ENCODE measurements at regions not wholly inside any gene's neighbourhood (a gene's known extent, or its start where the extent isn't known, plus 50 kb on each side); places are given as distances from the start of the nearest gene placed in this dataset.

DNA sequence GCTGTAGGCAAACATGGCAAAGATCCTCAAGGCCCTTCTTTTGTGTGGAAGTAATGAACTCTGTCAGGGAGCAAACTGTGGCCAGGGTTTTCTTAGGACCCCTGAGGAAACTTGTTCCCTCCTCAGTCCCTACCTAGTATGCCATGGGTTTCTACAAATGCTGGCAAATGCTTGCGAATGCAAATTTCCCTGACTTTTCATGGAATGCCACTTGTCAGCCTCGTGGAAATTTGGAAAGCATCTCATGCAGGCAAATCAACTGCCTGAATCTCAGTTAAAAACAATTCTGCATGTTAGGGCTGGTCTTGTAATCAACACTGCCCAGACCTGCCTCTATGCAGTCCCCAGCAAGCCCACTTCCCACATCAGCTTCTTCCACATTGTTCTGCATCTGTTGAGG is 334.9 kb upstream of the AJAP1 start:
- TF ChIP-seq CTCF (conservative IDR thresholded peaks at IDR 0.05; ENCODE audit: low read depth, low read length), result no peak
- H3K4me3 ChIP-seq (ENCODE audit: low read depth, low read length), result no peak overlapping the region
- DNase-seq (ENCODE audit: low read depth), result no peak

DNA sequence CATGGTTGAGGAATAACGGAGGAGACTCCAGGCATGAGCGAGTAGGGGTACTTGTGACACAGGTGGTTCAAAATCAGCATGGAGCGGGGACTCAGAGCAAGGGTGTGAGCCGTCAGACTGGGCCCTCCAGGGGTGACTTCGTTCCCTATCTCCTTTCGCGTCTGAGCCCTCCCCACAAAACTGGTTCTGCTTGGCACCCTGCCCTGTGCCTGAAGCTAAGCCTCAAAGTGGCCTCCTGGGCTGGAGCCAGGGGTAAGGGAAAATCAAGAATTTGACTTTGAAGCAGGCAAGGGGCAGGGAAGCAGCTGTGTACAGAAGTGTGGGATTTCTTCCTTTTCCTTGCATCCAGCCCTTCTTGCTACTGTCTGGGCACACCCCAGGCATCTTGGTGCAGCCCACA is 331.5 kb upstream of the AJAP1 start:
- H3K4me3 ChIP-seq (ENCODE audit: low read depth, low read length), result no peak overlapping the region
- no peak for TF ChIP-seq CTCF (conservative IDR thresholded peaks at IDR 0.05; ENCODE audit: low read depth, low read length)
- no peak for DNase-seq (ENCODE audit: low read depth)

- no peak for DNase-seq (ENCODE audit: low read depth)
- no peak for TF ChIP-seq CTCF (conservative IDR thresholded peaks at IDR 0.05; ENCODE audit: low read depth, low read length)
- H3K4me3 ChIP-seq (ENCODE audit: low read depth, low read length), result no peak overlapping the region
These were observed 331.1 kb upstream of the AJAP1 start for GRCh38 chr1:4323309-4323708.

GRCh38 chr1:4324525-4324924 is 329.9 kb upstream of the AJAP1 start:
- no peak for TF ChIP-seq CTCF (conservative IDR thresholded peaks at IDR 0.05; ENCODE audit: low read depth, low read length)
- no peak overlapping the region for H3K4me3 ChIP-seq (ENCODE audit: low read depth, low read length)
- DNase-seq (ENCODE audit: low read depth), result no peak

DNA sequence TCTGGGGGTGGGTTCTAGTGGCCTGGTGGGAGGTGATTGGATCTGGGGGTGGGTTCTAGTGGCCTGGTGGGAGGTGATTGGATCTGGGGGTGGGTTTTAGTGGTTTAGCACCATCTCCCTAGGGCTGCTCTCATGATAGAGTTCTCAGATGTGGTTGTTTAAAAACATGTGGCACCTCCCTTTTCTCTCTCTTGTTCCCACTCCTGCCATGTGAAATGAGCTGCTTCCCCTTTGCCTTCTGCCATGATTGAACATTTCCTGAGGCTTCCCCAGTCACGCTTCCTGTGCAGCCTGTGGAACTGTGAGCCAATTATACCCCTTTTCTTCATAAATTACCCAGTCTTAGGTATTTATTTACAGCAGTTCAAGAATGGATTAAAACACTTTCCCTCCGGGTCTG is 327.3 kb upstream of the AJAP1 start:
- DNase-seq (ENCODE audit: low read depth), result no peak
- no peak overlapping the region for H3K4me3 ChIP-seq (ENCODE audit: low read depth, low read length)
- TF ChIP-seq CTCF (conservative IDR thresholded peaks at IDR 0.05; ENCODE audit: low read depth, low read length), result no peak

DNA sequence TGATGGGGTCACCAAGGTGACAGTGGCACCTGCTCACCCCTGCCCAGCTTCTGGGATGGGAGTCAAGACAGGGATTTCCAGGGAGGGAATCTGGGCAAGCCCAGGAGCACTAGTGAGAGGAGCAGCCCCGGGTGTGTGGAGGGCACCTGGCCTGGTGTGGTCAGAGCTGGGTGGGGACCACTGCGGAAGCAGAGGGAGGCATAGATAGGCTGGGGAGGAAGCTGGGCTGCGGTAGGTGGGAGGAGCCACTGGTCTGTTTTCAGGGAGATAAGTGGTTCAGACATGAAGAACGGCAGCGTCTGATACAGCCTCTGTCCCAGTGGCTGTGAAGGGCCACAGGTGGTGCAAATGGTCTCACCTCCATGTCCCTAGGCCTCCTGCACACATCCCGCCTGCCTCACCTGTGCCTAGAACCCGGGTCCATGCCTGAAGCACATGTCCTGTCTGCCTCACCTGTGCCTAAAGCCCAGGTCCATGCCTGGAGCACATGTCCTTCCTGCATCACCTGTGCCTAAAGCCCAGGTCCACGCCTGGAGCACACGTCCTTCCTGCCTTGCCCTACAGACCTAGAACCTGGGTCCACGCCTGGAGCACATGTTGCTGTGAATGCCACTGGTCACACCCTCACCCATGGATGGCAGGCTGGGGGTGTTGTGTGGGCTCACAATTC is 325.9 kb upstream of the AJAP1 start:
- H3K4me3 ChIP-seq (ENCODE audit: low read depth, low read length), result no peak overlapping the region
- DNase-seq (ENCODE audit: low read depth), result no peak
- no peak for TF ChIP-seq CTCF (conservative IDR thresholded peaks at IDR 0.05; ENCODE audit: low read depth, low read length)

Measured in choroid plexus epithelial cell (primary cell).